ENCODE measurements at regions not wholly inside any gene's neighbourhood (a gene's known extent, or its start where the extent isn't known, plus 50 kb on each side); places are given as distances from the start of the nearest gene placed in this dataset.
"Not testable (repeated sequence)": the region's sequence is repeated elsewhere in the genome, so short reads cannot be mapped to it uniquely, and the experiment has no call there.

GRCh38 chr10:53162856-53163255 is 390.3 kb upstream of the MBL2 start:
- no peak for DNase-seq
- TF ChIP-seq, protein P1, sequence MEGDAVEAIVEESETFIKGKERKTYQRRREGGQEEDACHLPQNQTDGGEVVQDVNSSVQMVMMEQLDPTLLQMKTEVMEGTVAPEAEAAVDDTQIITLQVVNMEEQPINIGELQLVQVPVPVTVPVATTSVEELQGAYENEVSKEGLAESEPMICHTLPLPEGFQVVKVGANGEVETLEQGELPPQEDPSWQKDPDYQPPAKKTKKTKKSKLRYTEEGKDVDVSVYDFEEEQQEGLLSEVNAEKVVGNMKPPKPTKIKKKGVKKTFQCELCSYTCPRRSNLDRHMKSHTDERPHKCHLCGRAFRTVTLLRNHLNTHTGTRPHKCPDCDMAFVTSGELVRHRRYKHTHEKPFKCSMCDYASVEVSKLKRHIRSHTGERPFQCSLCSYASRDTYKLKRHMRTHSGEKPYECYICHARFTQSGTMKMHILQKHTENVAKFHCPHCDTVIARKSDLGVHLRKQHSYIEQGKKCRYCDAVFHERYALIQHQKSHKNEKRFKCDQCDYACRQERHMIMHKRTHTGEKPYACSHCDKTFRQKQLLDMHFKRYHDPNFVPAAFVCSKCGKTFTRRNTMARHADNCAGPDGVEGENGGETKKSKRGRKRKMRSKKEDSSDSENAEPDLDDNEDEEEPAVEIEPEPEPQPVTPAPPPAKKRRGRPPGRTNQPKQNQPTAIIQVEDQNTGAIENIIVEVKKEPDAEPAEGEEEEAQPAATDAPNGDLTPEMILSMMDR (IDR thresholded peaks at IDR 0.05): no peak
- no peak for TF ChIP-seq POLR2A (IDR thresholded peaks at IDR 0.05)
- 85 to 90% methylated on average over 3 of the region's 3 CpGs for WGBS, 2 donors

GRCh38 chr10:53161231-53161630 is 388.6 kb upstream of the MBL2 start:
- no peaks in the 10 kb centered on the region for H3K36me3 ChIP-seq
- H3K9me3 ChIP-seq: no peaks in the 10 kb centered on the region
- TF ChIP-seq, protein P1 (IDR thresholded peaks at IDR 0.05): no peak
- H3K27ac ChIP-seq: no peak overlapping the region
- H3K4me3 ChIP-seq (replicated peaks in 1 of 3): no peak overlapping the region
- H3K27me3 ChIP-seq: no peaks in the 10 kb centered on the region
- H3K4me1 ChIP-seq: no peaks in the 10 kb centered on the region
- DNase-seq: no peak
- intact Hi-C loops (cut with DNase I): no loop called here

More at GRCh38 chr10:53162856-53163255, 390.3 kb upstream of the MBL2 start:
- Histone ChIP-seq H3K4me3 (replicated peaks in 1 of 3) (no peak overlapping the region), H3K9me3 (no peaks in the 10 kb centered on the region), H3K4me1 (no peaks in the 10 kb centered on the region), H3K36me3 (no peaks in the 10 kb centered on the region), H3K27me3 (no peaks in the 10 kb centered on the region), H3K27ac (no peak overlapping the region)
- intact Hi-C loops (cut with DNase I): no loop called here

DNA sequence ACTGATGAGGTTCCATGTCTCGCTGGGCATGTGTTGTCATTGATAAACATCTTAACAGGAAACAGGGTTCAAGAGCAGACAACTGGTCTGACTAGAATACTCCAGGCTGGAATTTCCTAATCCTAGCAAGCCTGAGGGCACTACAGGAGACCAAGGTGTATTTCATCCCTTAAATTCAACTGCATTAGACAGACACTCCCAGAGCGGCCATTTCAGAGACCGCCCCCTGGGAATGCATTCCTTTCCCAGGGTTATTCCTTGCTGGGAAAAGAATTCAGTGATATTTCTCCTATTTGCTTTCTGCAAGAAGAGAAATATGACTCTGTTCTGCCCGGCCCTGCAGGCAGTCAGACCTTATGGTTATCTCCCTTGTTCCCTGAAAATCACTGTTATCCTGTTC is 383.1 kb upstream of the MBL2 start:
- 65 to 79% methylated on average over 4 of the region's 4 CpGs for whole genome bisulfite sequencing, 2 donors
- H3K4me3 ChIP-seq (replicated peaks in 1 of 3); H3K9me3 ChIP-seq; H3K4me1 ChIP-seq; intact Hi-C loops (cut with DNase I); DNase-seq; H3K27me3 ChIP-seq; H3K27ac ChIP-seq; H3K36me3 ChIP-seq: not testable (repeated sequence)

GRCh38 chr10:53153831-53154230 is 381.2 kb upstream of the MBL2 start:
- 90 to 93% methylated on average over 1 of the region's 1 CpG for WGBS, 2 donors
- Histone ChIP-seq H3K27ac (no peak overlapping the region), H3K27me3 (no peaks in the 10 kb centered on the region), H3K9me3 (no peaks in the 10 kb centered on the region), H3K4me1 (no peaks in the 10 kb centered on the region), H3K4me3 (replicated peaks in 1 of 3) (no peak overlapping the region), H3K36me3 (no peaks in the 10 kb centered on the region)
- TF ChIP-seq POLR2A (IDR thresholded peaks at IDR 0.05): no peak
- TF ChIP-seq, protein P1 (IDR thresholded peaks at IDR 0.05): no peak
- intact Hi-C loops (cut with DNase I): no loop called here
- DNase-seq: no peak

DNA sequence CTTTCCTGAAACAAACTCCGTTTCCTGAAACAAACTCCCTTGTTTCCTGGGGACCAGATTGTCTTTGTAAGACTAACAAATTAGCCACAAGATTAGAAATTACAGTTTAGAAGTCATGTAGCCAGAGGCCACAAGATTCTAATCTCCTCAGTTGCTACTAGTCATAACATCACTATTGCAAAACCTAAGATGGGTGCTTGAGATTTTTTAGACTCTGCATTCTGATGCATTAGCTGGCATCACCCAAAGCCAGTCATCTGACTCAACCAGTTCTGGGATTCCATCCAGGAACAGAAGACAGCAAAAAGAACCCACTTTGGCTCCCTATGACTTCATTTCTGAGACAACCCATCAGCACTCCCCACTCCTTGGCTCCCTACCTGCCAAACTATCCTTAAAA is 367.9 kb upstream of the MBL2 start:
- DNase-seq: peak in 1 of 2 donors; percentile 3
- Histone ChIP-seq H3K36me3 (no peaks in the 10 kb centered on the region), H3K4me1 (no peaks in the 10 kb centered on the region), H3K4me3 (replicated peaks in 1 of 3) (no peak overlapping the region), H3K27me3 (no peaks in the 10 kb centered on the region), H3K27ac (no peak overlapping the region), H3K9me3 (no peaks in the 10 kb centered on the region)
- WGBS, 2 donors: 70 to 80% methylated on average over 1 of the region's 1 CpG
- intact Hi-C loops (cut with DNase I): no loop called here
- TF ChIP-seq, protein P1 (IDR thresholded peaks at IDR 0.05): no peak
- no peak for TF ChIP-seq POLR2A (IDR thresholded peaks at IDR 0.05)

DNA sequence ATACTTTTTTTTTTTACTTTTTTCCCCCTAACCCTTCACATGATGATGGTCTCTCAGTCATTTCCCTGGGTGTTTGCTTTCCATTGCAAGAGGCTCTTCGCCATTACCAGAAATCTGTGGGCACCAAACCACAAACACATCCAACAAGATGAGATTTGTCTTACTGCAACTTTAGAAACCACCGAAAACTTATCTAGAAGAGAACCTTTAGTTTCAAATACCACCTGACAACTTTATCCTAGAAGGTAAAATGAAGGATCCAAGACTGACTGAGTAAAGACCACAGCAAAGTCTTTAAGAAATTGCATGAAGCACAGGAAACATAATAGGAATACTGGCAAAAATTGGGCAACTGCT is 363.3 kb upstream of the MBL2 start:
- Histone ChIP-seq H3K27me3 (no peaks in the 10 kb centered on the region), H3K9me3 (no peaks in the 10 kb centered on the region), H3K4me1 (no peaks in the 10 kb centered on the region), H3K36me3 (no peaks in the 10 kb centered on the region), H3K27ac (no peak overlapping the region), H3K4me3 (replicated peaks in 1 of 3) (no peak overlapping the region)
- intact Hi-C loops (cut with DNase I): no loop called here
- TF ChIP-seq, protein P1 (IDR thresholded peaks at IDR 0.05): no peak
- no peak for TF ChIP-seq POLR2A (IDR thresholded peaks at IDR 0.05)
- DNase-seq: no peak
- WGBS, 2 donors: 96 to 97% methylated on average over 2 of the region's 2 CpGs

Measured in thyroid gland (tissue), 4 donors.